ENCODE measurements at regions not wholly inside any gene's neighbourhood (a gene's known extent, or its start where the extent isn't known, plus 50 kb on each side); places are given as distances from the start of the nearest gene placed in this dataset.

DNA sequence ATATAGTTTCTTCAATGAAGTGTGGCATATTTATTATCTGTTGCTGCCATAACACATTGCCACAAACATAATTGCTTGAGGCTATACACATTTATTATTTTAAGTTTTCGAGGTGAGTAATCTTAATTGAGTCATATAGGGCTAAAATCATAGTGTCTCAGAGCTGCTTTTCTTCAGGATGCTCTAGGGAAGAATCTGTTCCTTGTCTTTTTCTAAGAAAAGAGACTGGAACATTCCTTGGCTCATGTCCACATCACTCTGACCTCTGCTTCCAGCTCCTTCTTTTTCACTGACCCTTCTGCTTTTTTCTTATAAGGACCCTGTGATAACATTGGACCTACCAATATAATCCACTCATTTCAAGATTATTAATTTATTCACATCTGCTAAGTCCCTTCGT, 632.4 kb upstream of the TYRP1 start:
- TF ChIP-seq, protein P1, sequence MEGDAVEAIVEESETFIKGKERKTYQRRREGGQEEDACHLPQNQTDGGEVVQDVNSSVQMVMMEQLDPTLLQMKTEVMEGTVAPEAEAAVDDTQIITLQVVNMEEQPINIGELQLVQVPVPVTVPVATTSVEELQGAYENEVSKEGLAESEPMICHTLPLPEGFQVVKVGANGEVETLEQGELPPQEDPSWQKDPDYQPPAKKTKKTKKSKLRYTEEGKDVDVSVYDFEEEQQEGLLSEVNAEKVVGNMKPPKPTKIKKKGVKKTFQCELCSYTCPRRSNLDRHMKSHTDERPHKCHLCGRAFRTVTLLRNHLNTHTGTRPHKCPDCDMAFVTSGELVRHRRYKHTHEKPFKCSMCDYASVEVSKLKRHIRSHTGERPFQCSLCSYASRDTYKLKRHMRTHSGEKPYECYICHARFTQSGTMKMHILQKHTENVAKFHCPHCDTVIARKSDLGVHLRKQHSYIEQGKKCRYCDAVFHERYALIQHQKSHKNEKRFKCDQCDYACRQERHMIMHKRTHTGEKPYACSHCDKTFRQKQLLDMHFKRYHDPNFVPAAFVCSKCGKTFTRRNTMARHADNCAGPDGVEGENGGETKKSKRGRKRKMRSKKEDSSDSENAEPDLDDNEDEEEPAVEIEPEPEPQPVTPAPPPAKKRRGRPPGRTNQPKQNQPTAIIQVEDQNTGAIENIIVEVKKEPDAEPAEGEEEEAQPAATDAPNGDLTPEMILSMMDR (IDR thresholded peaks at IDR 0.05): no peak
- no peak for TF ChIP-seq POLR2A (IDR thresholded peaks at IDR 0.05)

Measured in body of pancreas (tissue), 4 donors.